Muscle layer of duodenum (tissue), 2 donors: ENCODE measurements at regions not wholly inside any gene's neighbourhood (a gene's known extent, or its start where the extent isn't known, plus 50 kb on each side); places are given as distances from the start of the nearest gene placed in this dataset.

Source experiments
- H3K27ac ChIP-seq: one replicate; pipeline ENCODE4 v1.7.0; 2013; ENCODE audit warnings: mild to moderate bottlenecking, low read length
- H3K27me3 ChIP-seq: one replicate; pipeline ENCODE4 v1.7.0; 2013; ENCODE audit warnings: low read depth, mild to moderate bottlenecking, control low read depth, low read length
- H3K36me3 ChIP-seq, 2 donors: one replicate each; pipeline ENCODE4 v1.7.0; 2013; ENCODE audit warnings: low read length in 2 of 2, control low read depth in 1 of 2, mild to moderate bottlenecking in 1 of 2; ENCODE audit not compliant: insufficient read depth in 2 of 2, control insufficient read depth in 1 of 2
- H3K4me1 ChIP-seq, 2 donors: one replicate each; pipeline ENCODE4 v1.7.0; 2013; ENCODE audit warnings: low read length in 2 of 2, mild to moderate bottlenecking in 2 of 2, control low read depth in 1 of 2, moderate library complexity in 1 of 2; ENCODE audit not compliant: insufficient read depth in 2 of 2, control insufficient read depth in 1 of 2
- H3K4me3 ChIP-seq, 2 donors: one replicate each; pipeline ENCODE4 v1.7.0; 2013; ENCODE audit warnings: low read length in 2 of 2, low read depth in 1 of 2, mild to moderate bottlenecking in 1 of 2
- H3K9me3 ChIP-seq, 2 donors: one replicate each; pipeline ENCODE4 v1.7.0; 2013; ENCODE audit warnings: low read length in 2 of 2, control low read depth in 1 of 2, mild to moderate bottlenecking in 1 of 2; ENCODE audit not compliant: control insufficient read depth in 1 of 2
- donor health status: healthy.

DNA sequence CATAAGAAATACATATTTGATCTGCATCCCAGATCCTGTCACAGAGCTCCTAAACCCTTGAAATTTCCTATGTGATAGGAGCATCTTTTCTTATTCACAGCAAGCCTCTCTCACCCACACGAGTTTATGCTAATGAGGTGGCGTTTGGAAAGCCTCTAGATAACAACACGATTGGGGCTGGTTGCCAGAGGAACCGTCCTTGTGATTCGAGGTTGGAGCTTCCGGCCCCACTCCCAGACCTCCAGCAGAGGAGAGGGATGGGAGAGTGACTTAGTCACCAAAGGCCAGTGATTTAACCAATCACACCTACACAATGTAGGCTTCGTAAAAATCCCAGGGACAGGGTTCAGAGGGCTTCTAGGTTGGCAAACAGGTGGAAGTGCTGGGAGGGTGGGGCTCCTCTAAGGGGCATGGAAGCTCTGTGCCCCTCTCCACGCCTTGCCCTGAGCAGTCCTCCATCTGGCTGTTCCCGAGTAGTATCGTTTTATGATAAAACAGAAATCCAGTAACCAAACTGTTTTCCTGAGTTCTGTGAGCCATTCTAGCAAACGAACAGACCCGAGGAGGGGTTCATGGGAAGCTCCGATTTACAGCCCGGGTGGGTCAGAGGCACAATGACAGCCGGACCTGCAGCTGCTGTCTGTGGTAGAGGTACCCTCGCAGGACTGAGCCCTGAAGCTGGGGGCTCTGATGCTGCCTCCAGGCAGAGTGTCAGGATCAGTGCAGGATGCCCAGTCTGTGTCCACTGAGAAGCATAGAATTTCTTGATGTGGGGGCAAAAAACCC is 238.1 kb upstream of the ARID1B start:
- H3K27me3 ChIP-seq, result no peaks in the 10 kb centered on the region
- H3K27ac ChIP-seq, result no peak overlapping the region
- no peaks in the 10 kb centered on the region for H3K9me3 ChIP-seq
- H3K4me3 ChIP-seq, result no peak overlapping the region
- H3K36me3 ChIP-seq, result no peaks in the 10 kb centered on the region
- H3K4me1 ChIP-seq, result no peaks in the 10 kb centered on the region

DNA sequence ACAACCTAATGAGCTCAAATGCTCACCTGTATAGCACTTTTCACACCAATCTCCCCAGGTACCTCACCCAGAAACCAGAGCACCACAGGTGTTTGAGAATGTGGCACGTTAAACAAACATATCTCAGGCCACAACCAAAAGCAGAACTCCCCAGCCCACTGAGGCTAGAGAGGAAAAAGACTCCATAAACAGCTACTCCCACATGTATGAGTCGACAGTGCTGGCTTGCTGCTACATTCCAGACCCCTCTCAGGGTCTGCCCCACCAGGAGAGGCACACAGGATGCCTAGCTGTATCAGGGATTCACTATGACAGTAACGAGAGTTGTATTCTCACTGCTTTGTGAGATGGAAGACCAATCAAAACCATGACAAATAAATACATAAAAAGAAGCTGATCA is 242.6 kb upstream of the ARID1B start:
- no peaks in the 10 kb centered on the region for H3K27me3 ChIP-seq
- no peak overlapping the region for H3K27ac ChIP-seq
- no peak overlapping the region for H3K4me3 ChIP-seq
- H3K9me3 ChIP-seq, result no peaks in the 10 kb centered on the region
- no peaks in the 10 kb centered on the region for H3K36me3 ChIP-seq
- no peaks in the 10 kb centered on the region for H3K4me1 ChIP-seq

DNA sequence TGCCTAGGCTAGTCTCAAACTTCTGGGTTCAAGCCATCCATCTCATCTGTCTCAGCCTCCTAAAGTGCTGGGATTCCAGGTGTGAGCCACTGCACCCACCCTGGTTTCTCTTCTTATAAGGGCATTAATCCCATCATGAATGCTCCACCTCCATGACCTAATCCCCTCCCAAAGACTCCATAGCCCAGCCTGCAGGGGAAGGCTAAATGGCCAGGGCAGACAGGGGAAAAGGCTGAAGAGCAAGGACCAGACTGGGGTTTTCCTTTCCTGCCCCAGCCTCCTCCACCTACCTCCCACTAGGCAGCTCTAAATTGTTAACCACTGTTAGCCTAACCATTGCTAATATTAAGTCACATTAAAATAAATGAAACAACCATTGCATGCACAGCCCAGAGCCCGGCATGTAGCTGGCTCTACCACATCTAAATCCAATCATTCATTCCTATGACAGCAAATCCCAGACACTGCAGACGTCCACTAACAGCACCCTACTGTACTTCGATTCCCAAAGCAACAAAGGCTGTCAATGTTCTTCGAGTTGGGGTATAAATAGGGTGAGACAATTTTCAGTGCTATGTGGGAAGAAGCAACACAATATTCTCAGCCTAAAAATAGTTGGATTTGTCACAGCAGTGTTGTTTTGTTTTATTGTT is 243.2 kb upstream of the ARID1B start:
- no peaks in the 10 kb centered on the region for H3K36me3 ChIP-seq
- H3K9me3 ChIP-seq, result no peaks in the 10 kb centered on the region
- H3K4me1 ChIP-seq, result no peaks in the 10 kb centered on the region
- H3K27ac ChIP-seq, result no peak overlapping the region
- no peaks in the 10 kb centered on the region for H3K27me3 ChIP-seq
- no peak overlapping the region for H3K4me3 ChIP-seq

DNA sequence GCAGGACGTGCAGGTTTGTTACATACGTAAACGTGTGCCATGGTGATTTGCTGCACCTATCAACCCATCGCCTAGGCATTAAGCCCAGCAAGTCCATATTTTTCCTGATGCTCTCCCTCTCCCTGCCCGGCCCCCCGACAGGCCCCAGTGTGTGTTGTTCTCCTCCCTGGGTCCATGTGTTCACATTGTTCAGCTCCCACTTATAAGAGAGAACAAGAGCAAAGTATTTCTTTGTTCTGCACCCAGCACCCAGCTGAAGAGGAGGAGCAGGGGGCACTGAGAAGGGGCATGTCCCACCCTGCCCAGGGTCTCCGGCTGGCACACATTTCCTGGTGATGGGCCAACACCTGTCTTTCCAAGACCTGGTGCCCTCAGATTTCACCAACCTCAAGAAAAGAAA is 251.1 kb upstream of the ARID1B start:
- Histone ChIP-seq H3K27ac (no peak overlapping the region), H3K9me3 (no peaks in the 10 kb centered on the region), H3K4me3 (no peak overlapping the region), H3K4me1 (no peaks in the 10 kb centered on the region), H3K27me3 (no peaks in the 10 kb centered on the region), H3K36me3 (no peaks in the 10 kb centered on the region)

DNA sequence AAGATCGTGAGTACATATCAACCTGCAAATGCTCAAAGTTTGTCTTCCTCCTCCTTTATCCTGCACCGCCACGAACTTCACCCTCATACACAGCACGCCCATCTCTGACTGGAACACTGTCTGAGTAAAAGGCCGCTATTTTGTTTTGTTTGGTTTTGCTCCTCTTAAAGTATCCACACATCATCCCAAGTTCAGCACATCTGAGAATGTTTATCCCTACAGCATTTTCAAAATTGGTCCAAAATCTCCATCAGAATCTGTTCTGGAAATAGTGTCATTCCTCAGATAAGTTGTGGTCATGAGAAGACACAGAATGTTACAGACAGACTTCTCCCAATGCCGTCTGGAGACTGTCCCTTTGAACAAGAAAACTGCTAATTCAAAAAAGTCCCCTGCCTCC is 251.6 kb upstream of the ARID1B start:
- Histone ChIP-seq H3K27ac (no peak overlapping the region), H3K9me3 (no peaks in the 10 kb centered on the region), H3K4me3 (no peak overlapping the region), H3K4me1 (no peaks in the 10 kb centered on the region), H3K36me3 (no peaks in the 10 kb centered on the region), H3K27me3 (no peaks in the 10 kb centered on the region)

DNA sequence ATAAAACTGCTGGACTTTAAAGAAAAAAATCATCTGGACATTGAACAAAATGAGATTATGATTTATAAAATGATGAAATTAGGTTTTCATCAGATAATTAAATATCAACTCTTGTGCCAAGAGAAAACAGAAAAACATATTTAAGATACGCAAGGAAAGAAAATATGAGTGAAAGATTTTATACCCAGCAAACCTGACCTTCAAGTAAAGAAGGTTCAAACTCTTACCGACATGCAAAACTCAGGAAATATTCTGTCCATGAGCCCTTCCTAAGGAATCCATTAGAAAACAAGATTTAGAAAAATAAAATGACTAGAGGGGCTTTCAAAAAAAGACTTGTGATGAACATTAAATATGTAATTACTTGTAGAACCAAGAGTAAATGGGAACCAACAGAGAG is 257.2 kb upstream of the ARID1B start:
- Histone ChIP-seq H3K4me1 (no peaks in the 10 kb centered on the region), H3K9me3 (peaks cover 4% of the 10 kb centered on the region in 2 donors), H3K27me3 (no peaks in the 10 kb centered on the region), H3K36me3 (no peaks in the 10 kb centered on the region), H3K4me3 (no peak overlapping the region), H3K27ac (no peak overlapping the region)

DNA sequence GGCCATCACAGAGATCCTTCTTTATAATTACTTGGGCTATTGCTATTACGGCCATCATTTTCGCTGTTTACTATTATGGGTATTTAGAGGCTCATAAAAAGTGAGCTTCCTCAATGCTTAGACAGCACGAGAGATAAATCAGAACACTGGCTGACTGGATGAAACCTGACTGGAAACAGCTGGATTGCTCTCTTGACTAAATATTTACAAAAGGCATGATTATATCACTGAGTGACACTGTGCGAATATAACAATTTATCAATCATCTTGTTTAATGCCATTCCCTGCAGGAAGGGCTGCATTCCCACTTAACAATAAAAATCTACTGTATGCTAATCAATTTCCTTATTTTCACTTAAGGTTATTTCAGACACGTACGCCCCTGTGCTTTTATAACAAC is 260.1 kb upstream of the ARID1B start:
- H3K4me3 ChIP-seq, result no peak overlapping the region
- no peaks in the 10 kb centered on the region for H3K36me3 ChIP-seq
- no peak overlapping the region for H3K27ac ChIP-seq

DNA sequence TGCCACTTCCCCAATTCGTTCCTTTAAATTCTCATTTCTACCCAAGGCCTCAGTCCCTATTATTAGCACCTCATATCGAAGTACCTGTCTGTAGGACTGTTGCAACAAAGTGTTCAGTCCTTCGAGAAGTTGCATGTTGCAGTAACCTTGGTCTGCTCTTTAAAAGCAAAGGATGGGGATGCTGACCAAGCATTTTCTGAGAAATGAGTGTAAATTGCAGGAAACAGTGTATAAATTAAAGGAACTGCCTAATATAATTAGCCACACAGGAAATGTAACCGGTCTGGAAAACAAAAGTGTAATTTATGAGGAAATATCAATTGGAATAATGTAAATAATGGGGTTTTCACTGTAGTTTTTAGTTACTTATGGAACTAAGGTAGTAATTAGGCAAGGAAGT is 261.9 kb upstream of the ARID1B start:
- no peaks in the 10 kb centered on the region for H3K27me3 ChIP-seq
- H3K36me3 ChIP-seq, result no peaks in the 10 kb centered on the region
- no peak overlapping the region for H3K27ac ChIP-seq
- H3K9me3 ChIP-seq, result peaks cover 4% of the 10 kb centered on the region in 2 donors
- no peaks in the 10 kb centered on the region for H3K4me1 ChIP-seq
- no peak overlapping the region for H3K4me3 ChIP-seq

More for the DNA sequence above, 260.1 kb upstream of the ARID1B start:
- Histone ChIP-seq H3K9me3 (peaks cover 4% of the 10 kb centered on the region in 2 donors), H3K4me1 (no peaks in the 10 kb centered on the region), H3K27me3 (no peaks in the 10 kb centered on the region)

DNA sequence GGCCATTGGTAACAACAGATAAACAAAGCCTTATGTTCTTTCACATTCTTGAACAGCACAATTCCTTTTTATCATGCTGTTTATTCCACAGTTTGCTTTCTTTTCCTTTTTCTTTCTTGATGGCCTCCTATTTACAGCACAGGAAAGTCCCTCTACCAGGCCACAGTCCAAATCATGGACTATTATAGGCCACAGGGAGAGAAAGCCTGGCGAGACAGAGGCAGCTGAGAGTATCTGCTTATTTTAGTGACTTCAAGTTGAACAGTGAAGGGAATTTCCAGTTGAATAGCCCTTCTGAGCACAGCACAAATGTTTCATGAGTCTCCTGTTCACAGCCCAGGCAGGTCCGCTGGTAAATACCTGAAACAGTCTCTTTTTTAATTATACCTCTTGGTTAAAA is 263.7 kb upstream of the ARID1B start:
- H3K27ac ChIP-seq, result no peak overlapping the region
- H3K36me3 ChIP-seq, result no peaks in the 10 kb centered on the region

DNA sequence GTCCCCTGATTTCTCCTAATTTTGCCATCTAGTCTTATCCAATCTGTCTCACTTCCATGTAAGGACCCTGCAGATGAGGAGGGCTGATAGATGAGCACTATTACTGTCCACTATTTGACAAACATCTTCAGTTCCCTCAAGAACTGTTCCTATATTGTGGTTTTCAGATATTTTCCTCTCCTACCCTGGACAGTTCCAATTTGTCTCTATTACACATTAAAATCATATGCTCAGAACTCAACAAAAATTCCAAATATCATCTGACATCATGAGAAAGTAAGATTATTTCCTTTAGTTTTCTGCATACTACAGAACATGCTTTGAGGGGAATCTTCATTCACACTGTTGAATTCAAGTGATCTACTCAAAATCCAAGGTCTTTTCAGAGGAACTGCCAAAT is 265.6 kb upstream of the ARID1B start:
- no peak overlapping the region for H3K27ac ChIP-seq
- H3K27me3 ChIP-seq, result no peaks in the 10 kb centered on the region
- H3K4me3 ChIP-seq, result no peak overlapping the region
- no peaks in the 10 kb centered on the region for H3K4me1 ChIP-seq
- no peaks in the 10 kb centered on the region for H3K36me3 ChIP-seq
- H3K9me3 ChIP-seq, result no peaks in the 10 kb centered on the region

More for the DNA sequence above, 263.7 kb upstream of the ARID1B start:
- H3K27me3 ChIP-seq, result no peaks in the 10 kb centered on the region
- H3K4me1 ChIP-seq, result no peaks in the 10 kb centered on the region
- no peak overlapping the region for H3K4me3 ChIP-seq
- no peaks in the 10 kb centered on the region for H3K9me3 ChIP-seq

DNA sequence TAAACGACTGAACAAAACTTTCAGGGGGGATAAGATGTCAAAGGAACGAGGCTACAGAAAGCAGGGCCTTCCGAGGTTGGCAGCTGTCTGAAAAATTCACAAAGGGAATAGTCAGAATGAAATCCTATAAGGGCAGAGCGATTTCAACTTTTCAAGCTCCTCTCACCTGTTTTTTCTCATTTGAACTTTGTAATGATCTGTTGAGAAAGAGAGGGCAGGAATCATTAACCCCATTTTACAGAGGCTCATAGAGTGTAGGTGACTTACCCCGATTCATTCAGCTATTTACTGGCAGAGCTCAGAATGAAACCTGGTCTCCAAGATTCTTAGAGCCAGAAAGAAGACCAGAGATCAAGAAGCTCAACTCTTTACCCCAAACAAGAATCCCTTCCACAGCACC is 266.1 kb upstream of the ARID1B start:
- H3K36me3 ChIP-seq, result no peaks in the 10 kb centered on the region
- H3K27me3 ChIP-seq, result no peaks in the 10 kb centered on the region
- H3K9me3 ChIP-seq, result no peaks in the 10 kb centered on the region
- H3K4me1 ChIP-seq, result no peaks in the 10 kb centered on the region
- no peak overlapping the region for H3K27ac ChIP-seq
- no peak overlapping the region for H3K4me3 ChIP-seq

DNA sequence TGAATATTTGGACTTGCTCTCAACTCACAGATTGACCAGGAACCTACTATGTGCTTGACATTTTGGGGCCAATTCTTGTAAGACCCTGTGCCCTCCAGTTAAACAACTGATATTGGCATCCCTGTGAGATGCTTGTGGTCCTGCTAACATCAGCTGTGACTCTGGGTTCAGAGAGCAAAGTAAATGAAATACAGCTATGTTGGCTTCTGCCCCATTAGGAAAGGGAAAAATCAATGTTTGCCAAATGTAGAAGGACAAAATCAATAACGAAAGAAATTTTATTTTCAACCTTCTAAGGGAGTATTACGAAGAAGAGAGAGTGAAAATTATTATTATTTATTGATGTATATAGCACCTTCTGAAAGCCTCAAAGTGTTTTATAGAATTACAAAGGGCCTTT is 266.9 kb upstream of the ARID1B start:
- H3K4me3 ChIP-seq, result no peak overlapping the region
- H3K27me3 ChIP-seq, result no peaks in the 10 kb centered on the region
- no peaks in the 10 kb centered on the region for H3K36me3 ChIP-seq
- H3K9me3 ChIP-seq, result no peaks in the 10 kb centered on the region
- no peak overlapping the region for H3K27ac ChIP-seq
- no peaks in the 10 kb centered on the region for H3K4me1 ChIP-seq
